Neural cell (in vitro differentiated cells): ENCODE measurements at regions not wholly inside any gene's neighbourhood (a gene's known extent, or its start where the extent isn't known, plus 50 kb on each side); places are given as distances from the start of the nearest gene placed in this dataset.

Experiments
- H2AFZ ChIP-seq: fragments of 200-600, 300-800 bp; sonication (generic), shearing (Covaris generic); 2 replicates; pipeline ENCODE4 v1.6.0; 2014; ENCODE audit warnings: low read depth, mild to moderate bottlenecking, antibody characterized with exemption, low read length, moderate library complexity
- H3F3A ChIP-seq: fragments of 200-600 bp; shearing (Covaris generic); 2 replicates; pipeline ENCODE4 v1.6.1; 2016; ENCODE audit warnings: mild to moderate bottlenecking, moderate library complexity, mixed read lengths, antibody characterized with exemption, low read length; ENCODE audit not compliant: insufficient read depth, poor library complexity, severe bottlenecking
- H3K27ac ChIP-seq: fragments of 200-600, 300-800 bp; sonication (generic), shearing (Covaris generic); 2 replicates; pipeline ENCODE4 v1.5.1; 2014; ENCODE audit warnings: mild to moderate bottlenecking, low read length, moderate library complexity
- H3K27me3 ChIP-seq: fragments of 300-800, 200-600 bp; sonication (generic), shearing (Covaris generic); 2 replicates; pipeline ENCODE4 v1.6.0; 2014; ENCODE audit warnings: mild to moderate bottlenecking, low read depth, low read length, moderate library complexity; ENCODE audit not compliant: insufficient read depth
- H3K36me3 ChIP-seq: fragments of 300-800, 200-600 bp; sonication (generic), shearing (Covaris generic); 2 replicates; pipeline ENCODE4 v1.5.1; 2014; ENCODE audit warnings: mild to moderate bottlenecking, antibody characterized with exemption, low read length, moderate library complexity; ENCODE audit not compliant: insufficient read depth
- H3K4me2 ChIP-seq: fragments of 300-800, 200-600 bp; sonication (generic), shearing (Covaris generic); 2 replicates; pipeline ENCODE4 v1.6.0; 2014; ENCODE audit warnings: mild to moderate bottlenecking, low read length
- H3K4me3 ChIP-seq: fragments of 300-800, 200-600 bp; sonication (generic), shearing (Covaris generic); 2 replicates; pipeline ENCODE4 v1.5.1; 2014; ENCODE audit warnings: mild to moderate bottlenecking, low read length, moderate library complexity
- H3K79me2 ChIP-seq: fragments of 200-600 bp; shearing (Covaris generic); replicated peaks from 2 replicates; pipeline ENCODE4 v1.6.0; 2014; ENCODE audit warnings: mild to moderate bottlenecking, low read length, moderate library complexity; ENCODE audit not compliant: insufficient read depth
- H3K9ac ChIP-seq: fragments of 300-800, 200-600 bp; sonication (generic), shearing (Covaris generic); 2 replicates; pipeline ENCODE4 v1.6.1; 2016; ENCODE audit warnings: mild to moderate bottlenecking, low read length, mixed read lengths
- H3K9me2 ChIP-seq: fragments of 200-600 bp; shearing (Covaris generic); 2 replicates; pipeline ENCODE4 v1.6.1; 2016; ENCODE audit warnings: mild to moderate bottlenecking, low read length, mixed read lengths; ENCODE audit not compliant: insufficient read depth
- H3K9me3 ChIP-seq: fragments of 200-600, 300-800 bp; sonication (generic), shearing (Covaris generic); 2 replicates; pipeline ENCODE4 v1.6.1; 2016; ENCODE audit warnings: mild to moderate bottlenecking, mixed run types, low read length, moderate library complexity, mixed read lengths
- H4K20me1 ChIP-seq: fragments of 200-600 bp; shearing (Covaris generic); 2 replicates; pipeline ENCODE4 v1.6.1; 2016; ENCODE audit warnings: mild to moderate bottlenecking, mixed run types; ENCODE audit not compliant: insufficient read depth
- EP300 ChIP-seq: fragments of 450-650 bp; conservative IDR thresholded peaks from 2 replicates; pipeline ENCODE4 v1.6.1; 2014; ENCODE audit warnings: antibody characterized with exemption, mild to moderate bottlenecking, moderate library complexity; ENCODE audit not compliant: poor library complexity, severe bottlenecking
- EZH2 ChIP-seq: fragments of 200-600, 300-800 bp; shearing (Covaris generic), sonication (generic); IDR thresholded peaks from 2 replicates; pipeline ENCODE4 v1.6.1; 2014; ENCODE audit warnings: antibody characterized with exemption, low read length, borderline replicate concordance, mild to moderate bottlenecking; ENCODE audit not compliant: insufficient read depth, poor library complexity, severe bottlenecking
- MXI1 ChIP-seq: fragments of 450-650 bp; conservative IDR thresholded peaks from 2 replicates; pipeline ENCODE4 v1.6.1; 2014; ENCODE audit warnings: antibody characterized with exemption, mild to moderate bottlenecking; ENCODE audit not compliant: poor library complexity, severe bottlenecking
- POLR2AphosphoS5 ChIP-seq: IDR thresholded peaks from 2 replicates; pipeline ENCODE4 v1.6.1; 2012
- RAD21 ChIP-seq: fragments of 450-650 bp; conservative IDR thresholded peaks from 2 replicates; pipeline ENCODE4 v1.6.1; 2014; ENCODE audit warnings: antibody characterized with exemption, mild to moderate bottlenecking, moderate library complexity
- SMC3 ChIP-seq: fragments of 450-650 bp; conservative IDR thresholded peaks from 2 replicates; pipeline ENCODE4 v1.6.1; 2014; ENCODE audit warnings: antibody characterized with exemption, mild to moderate bottlenecking, moderate library complexity; ENCODE audit not compliant: poor library complexity
- TAF1 ChIP-seq: IDR thresholded peaks from 2 replicates; pipeline ENCODE4 v1.6.1; 2012; ENCODE audit warnings: low read depth
- TF ChIP-seq, protein P1 (sequence below): fragments of 450-650 bp; IDR thresholded peaks from 2 replicates; pipeline ENCODE4 v1.5.1; 2014; ENCODE audit warnings: antibody characterized with exemption, mild to moderate bottlenecking, moderate library complexity; ENCODE audit not compliant: poor library complexity, severe bottlenecking
- TF ChIP-seq, protein P2 (sequence below): IDR thresholded peaks from 2 replicates; pipeline ENCODE4 v1.6.1; 2012; ENCODE audit warnings: borderline replicate concordance

DNA sequence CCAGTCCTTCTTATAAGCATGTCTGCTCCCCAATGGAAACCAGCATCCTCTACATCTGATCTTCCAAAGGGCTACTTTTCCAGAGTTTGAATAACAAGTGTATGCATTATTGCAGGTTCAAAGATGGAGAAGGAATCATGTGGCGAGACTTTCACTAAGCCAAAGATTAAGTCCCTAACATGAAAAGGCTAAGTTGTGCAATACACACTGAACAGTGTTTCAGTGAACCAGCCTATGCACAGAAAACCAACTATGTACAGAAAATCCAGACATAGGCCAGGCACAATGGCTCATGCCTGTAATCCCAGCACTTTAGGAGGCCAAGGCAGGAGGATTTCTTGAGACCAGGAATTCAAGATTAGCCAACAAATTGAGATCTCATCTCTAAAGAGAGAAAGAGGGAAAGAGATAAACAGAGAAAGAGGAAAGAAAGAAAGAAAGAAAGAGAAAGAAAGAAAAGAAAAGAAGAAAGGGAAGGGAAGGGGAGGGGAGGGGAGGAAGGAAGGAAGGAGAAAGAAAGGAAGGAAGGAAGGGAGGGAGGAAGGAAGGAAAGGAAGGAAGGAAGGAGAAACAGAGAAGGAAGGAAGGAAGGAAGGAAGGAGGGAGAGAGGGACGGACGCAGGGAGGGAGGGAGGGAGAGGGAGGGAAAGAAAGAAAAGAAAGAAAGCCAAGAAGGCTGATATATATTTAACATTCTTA, 181.7 kb downstream of the LTN1 start:
- no peak overlapping the region for H2AFZ ChIP-seq
- H3K4me3 ChIP-seq: no peak overlapping the region
- H3K4me2 ChIP-seq: no peak overlapping the region
- H3K9me3 ChIP-seq: no peaks in the 10 kb centered on the region
- no peaks in the 10 kb centered on the region for H3F3A ChIP-seq
- H3K79me2 ChIP-seq: no peaks in the 10 kb centered on the region
- H3K36me3 ChIP-seq: no peaks in the 10 kb centered on the region
- H3K27ac ChIP-seq: no peak overlapping the region
- no peaks in the 10 kb centered on the region for H4K20me1 ChIP-seq
- TF ChIP-seq EP300 (no peak), TAF1 (no peak), SMC3 (no peak), MXI1 (no peak), EZH2 (no peak), RAD21 (no peak), POLR2AphosphoS5 (no peak)
- TF ChIP-seq, protein P1, sequence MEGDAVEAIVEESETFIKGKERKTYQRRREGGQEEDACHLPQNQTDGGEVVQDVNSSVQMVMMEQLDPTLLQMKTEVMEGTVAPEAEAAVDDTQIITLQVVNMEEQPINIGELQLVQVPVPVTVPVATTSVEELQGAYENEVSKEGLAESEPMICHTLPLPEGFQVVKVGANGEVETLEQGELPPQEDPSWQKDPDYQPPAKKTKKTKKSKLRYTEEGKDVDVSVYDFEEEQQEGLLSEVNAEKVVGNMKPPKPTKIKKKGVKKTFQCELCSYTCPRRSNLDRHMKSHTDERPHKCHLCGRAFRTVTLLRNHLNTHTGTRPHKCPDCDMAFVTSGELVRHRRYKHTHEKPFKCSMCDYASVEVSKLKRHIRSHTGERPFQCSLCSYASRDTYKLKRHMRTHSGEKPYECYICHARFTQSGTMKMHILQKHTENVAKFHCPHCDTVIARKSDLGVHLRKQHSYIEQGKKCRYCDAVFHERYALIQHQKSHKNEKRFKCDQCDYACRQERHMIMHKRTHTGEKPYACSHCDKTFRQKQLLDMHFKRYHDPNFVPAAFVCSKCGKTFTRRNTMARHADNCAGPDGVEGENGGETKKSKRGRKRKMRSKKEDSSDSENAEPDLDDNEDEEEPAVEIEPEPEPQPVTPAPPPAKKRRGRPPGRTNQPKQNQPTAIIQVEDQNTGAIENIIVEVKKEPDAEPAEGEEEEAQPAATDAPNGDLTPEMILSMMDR: no peak
- TF ChIP-seq, protein P2, sequence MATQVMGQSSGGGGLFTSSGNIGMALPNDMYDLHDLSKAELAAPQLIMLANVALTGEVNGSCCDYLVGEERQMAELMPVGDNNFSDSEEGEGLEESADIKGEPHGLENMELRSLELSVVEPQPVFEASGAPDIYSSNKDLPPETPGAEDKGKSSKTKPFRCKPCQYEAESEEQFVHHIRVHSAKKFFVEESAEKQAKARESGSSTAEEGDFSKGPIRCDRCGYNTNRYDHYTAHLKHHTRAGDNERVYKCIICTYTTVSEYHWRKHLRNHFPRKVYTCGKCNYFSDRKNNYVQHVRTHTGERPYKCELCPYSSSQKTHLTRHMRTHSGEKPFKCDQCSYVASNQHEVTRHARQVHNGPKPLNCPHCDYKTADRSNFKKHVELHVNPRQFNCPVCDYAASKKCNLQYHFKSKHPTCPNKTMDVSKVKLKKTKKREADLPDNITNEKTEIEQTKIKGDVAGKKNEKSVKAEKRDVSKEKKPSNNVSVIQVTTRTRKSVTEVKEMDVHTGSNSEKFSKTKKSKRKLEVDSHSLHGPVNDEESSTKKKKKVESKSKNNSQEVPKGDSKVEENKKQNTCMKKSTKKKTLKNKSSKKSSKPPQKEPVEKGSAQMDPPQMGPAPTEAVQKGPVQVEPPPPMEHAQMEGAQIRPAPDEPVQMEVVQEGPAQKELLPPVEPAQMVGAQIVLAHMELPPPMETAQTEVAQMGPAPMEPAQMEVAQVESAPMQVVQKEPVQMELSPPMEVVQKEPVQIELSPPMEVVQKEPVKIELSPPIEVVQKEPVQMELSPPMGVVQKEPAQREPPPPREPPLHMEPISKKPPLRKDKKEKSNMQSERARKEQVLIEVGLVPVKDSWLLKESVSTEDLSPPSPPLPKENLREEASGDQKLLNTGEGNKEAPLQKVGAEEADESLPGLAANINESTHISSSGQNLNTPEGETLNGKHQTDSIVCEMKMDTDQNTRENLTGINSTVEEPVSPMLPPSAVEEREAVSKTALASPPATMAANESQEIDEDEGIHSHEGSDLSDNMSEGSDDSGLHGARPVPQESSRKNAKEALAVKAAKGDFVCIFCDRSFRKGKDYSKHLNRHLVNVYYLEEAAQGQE: no peak
- no peak overlapping the region for H3K9ac ChIP-seq
- no peaks in the 10 kb centered on the region for H3K27me3 ChIP-seq
- H3K9me2 ChIP-seq: no peaks in the 10 kb centered on the region

DNA sequence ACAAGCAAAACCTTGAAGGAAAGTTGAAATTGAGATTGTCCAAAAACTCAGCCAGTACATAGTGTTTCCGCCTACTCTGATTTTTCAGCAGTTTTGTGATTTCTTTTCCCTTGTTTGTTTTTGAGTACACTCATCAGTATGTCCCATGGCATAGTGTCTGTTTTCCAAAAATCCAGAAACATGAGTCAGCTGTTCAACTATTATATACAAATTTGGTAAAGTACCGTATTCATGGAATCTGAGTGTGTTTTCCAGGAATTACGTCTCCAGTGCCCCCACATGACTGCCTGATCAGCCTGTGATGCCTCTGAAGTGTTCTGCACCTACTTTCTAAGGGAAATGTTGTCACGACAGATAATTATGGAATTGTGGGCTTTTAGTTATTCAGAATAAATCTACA, 186.8 kb downstream of the LTN1 start:
- H3K9me3 ChIP-seq: no peaks in the 10 kb centered on the region
- no peak overlapping the region for H3K4me2 ChIP-seq
- no peak overlapping the region for H3K4me3 ChIP-seq
- H4K20me1 ChIP-seq: no peaks in the 10 kb centered on the region
- no peaks in the 10 kb centered on the region for H3K36me3 ChIP-seq
- H3F3A ChIP-seq: no peaks in the 10 kb centered on the region
- H3K9me2 ChIP-seq: no peaks in the 10 kb centered on the region
- no peaks in the 10 kb centered on the region for H3K27me3 ChIP-seq
- TF ChIP-seq, protein P2: no peak
- TF ChIP-seq, protein P1: no peak
- TF ChIP-seq RAD21: no peak
- TF ChIP-seq TAF1: no peak
- no peak for TF ChIP-seq EP300
- no peak for TF ChIP-seq POLR2AphosphoS5
- TF ChIP-seq EZH2: no peak
- no peak for TF ChIP-seq SMC3
- H2AFZ ChIP-seq: no peak overlapping the region
- no peak overlapping the region for H3K27ac ChIP-seq
- no peak overlapping the region for H3K9ac ChIP-seq
- no peaks in the 10 kb centered on the region for H3K79me2 ChIP-seq
